Left renal cortex interstitium (tissue), 4 donors: ENCODE measurements at regions not wholly inside any gene's neighbourhood (a gene's known extent, or its start where the extent isn't known, plus 50 kb on each side); places are given as distances from the start of the nearest gene placed in this dataset.

Source experiments
- DNase-seq, 4 donors: peaks; one replicate each; pipeline ENCODE4 v3.0.0-alpha.2; 2013; ENCODE audit warnings: low read depth in 4 of 4, low spot score in 2 of 4, missing footprints in 1 of 4

- no peak for DNase-seq
Observed at GRCh38 chr14:71273366-71273765, 366.1 kb downstream of the PCNX1 start.

- DNase-seq = no peak
Observed at GRCh38 chr14:71284048-71284447, 376.8 kb downstream of the PCNX1 start.

GRCh38 chr14:71286126-71286525 is 378.9 kb downstream of the PCNX1 start:
- DNase-seq = no peak

GRCh38 chr14:71287567-71287966 is 380.3 kb downstream of the PCNX1 start:
- no peak for DNase-seq

- no peak for DNase-seq
Observed at GRCh38 chr14:71289536-71289935, 382.3 kb downstream of the PCNX1 start.

GRCh38 chr14:71290301-71290700 is 383.0 kb downstream of the PCNX1 start:
- DNase-seq = no peak

- DNase-seq = no peak
Observed at GRCh38 chr14:71290960-71291466, 383.8 kb downstream of the PCNX1 start.

- no peak for DNase-seq
Observed at GRCh38 chr14:71296184-71296583, 388.9 kb downstream of the PCNX1 start.

- DNase-seq = no peak
Observed at GRCh38 chr14:71300566-71301330, 393.5 kb downstream of the PCNX1 start.

- no peak for DNase-seq
Observed at GRCh38 chr14:71301611-71302010, 394.4 kb downstream of the PCNX1 start.

GRCh38 chr14:71304690-71305089 is 397.4 kb downstream of the PCNX1 start:
- no peak for DNase-seq

- DNase-seq = no peak
Observed at GRCh38 chr14:71308671-71309070, 401.4 kb downstream of the PCNX1 start.

GRCh38 chr14:71309756-71310155 is 402.5 kb downstream of the PCNX1 start:
- no peak for DNase-seq

- no peak for DNase-seq
Observed at GRCh38 chr14:71311061-71311460, 403.8 kb downstream of the PCNX1 start.

GRCh38 chr14:71314717-71315116 is 407.5 kb downstream of the PCNX1 start:
- no peak for DNase-seq

GRCh38 chr14:71317385-71318096 is 410.3 kb downstream of the PCNX1 start:
- no peak for DNase-seq

- no peak for DNase-seq
Observed at GRCh38 chr14:71318097-71318459, 410.8 kb downstream of the PCNX1 start.

- DNase-seq = no peak
Observed at GRCh38 chr14:71319666-71320065, 412.4 kb downstream of the PCNX1 start.

- DNase-seq = peak; percentile 90 to 99 (median 96)
Observed at GRCh38 chr14:71320107-71320733, 413.0 kb downstream of the PCNX1 start, which contains the start of gene SIPA1L1. SIPA1L1 (plus strand) TSS chr14:71320476.

GRCh38 chr14:71320734-71321573 is 413.7 kb downstream of the PCNX1 start:
- peak in 3 of 4 donors; percentile 37 to 48 (median 46) for DNase-seq
